Effector memory CD8-positive, alpha-beta T cell (primary cell): ENCODE measurements at regions not wholly inside any gene's neighbourhood (a gene's known extent, or its start where the extent isn't known, plus 50 kb on each side); places are given as distances from the start of the nearest gene placed in this dataset.
"Not testable (repeated sequence)": the region's sequence is repeated elsewhere in the genome, so short reads cannot be mapped to it uniquely, and the experiment has no call there.

Experiments
- ATAC-seq: fragments of 150-1000 bp; cut with Tn5 transposase; replicated peaks from 2 replicates; pipeline ENCODE4 v1.10.0; 2021; ENCODE audit warnings: mild to moderate bottlenecking, moderate library complexity
- DNase-seq, 3 experiments: peaks; one replicate each; pipeline ENCODE4 v3.0.0; 2021
- H3K27ac Mint-ChIP-seq, 2 donors: one replicate each; pipeline ENCODE4 v1.8.0; 2022; ENCODE audit warnings: mild to moderate bottlenecking in 2 of 2, mixed read lengths in 2 of 2, moderate library complexity in 2 of 2
- H3K27me3 Mint-ChIP-seq, 2 donors: one replicate each; pipeline ENCODE4 v1.8.0; 2022; ENCODE audit warnings: mixed read lengths in 2 of 2
- H3K36me3 Mint-ChIP-seq: one replicate; pipeline ENCODE4 v1.8.0; 2022; ENCODE audit warnings: mild to moderate bottlenecking, moderate library complexity, mixed read lengths; ENCODE audit not compliant: insufficient read depth
- H3K4me1 Mint-ChIP-seq, 2 donors: one replicate each; pipeline ENCODE4 v1.8.0; 2022; ENCODE audit warnings: low read depth in 2 of 2, mixed read lengths in 2 of 2
- H3K4me3 Mint-ChIP-seq, 2 donors: one replicate each; pipeline ENCODE4 v1.8.0; 2022; ENCODE audit warnings: mild to moderate bottlenecking in 2 of 2, mixed read lengths in 2 of 2, moderate library complexity in 2 of 2
- H3K9me3 Mint-ChIP-seq, 2 donors: one replicate each; pipeline ENCODE4 v1.8.0; 2022; ENCODE audit warnings: mixed read lengths in 2 of 2

- DNase-seq (no peak), ATAC-seq (no peak)
- Mint-ChIP-seq H3K9me3 (no peaks in the 10 kb centered on the region), H3K27me3 (peaks cover 0 to 7% of the 10 kb centered on the region in 2 donors), H3K36me3 (no peaks in the 10 kb centered on the region), H3K4me3 (no peak overlapping the region), H3K4me1 (no peaks in the 10 kb centered on the region), H3K27ac (no peak overlapping the region)
These were observed 60.9 kb upstream of the CYRIA start for GRCh38 chr2:16726577-16726976.

GRCh38 chr2:16726147-16726546, 60.5 kb upstream of the CYRIA start:
- Mint-ChIP-seq H3K4me3 (no peak overlapping the region), H3K4me1 (no peaks in the 10 kb centered on the region), H3K27me3 (peaks cover 0 to 7% of the 10 kb centered on the region in 2 donors), H3K9me3 (no peaks in the 10 kb centered on the region), H3K27ac (no peak overlapping the region), H3K36me3 (no peaks in the 10 kb centered on the region)
- DNase-seq (no peak), ATAC-seq (no peak)

GRCh38 chr2:16725549-16725948, 59.9 kb upstream of the CYRIA start:
- no peak for ATAC-seq
- H3K36me3 Mint-ChIP-seq = no peaks in the 10 kb centered on the region
- no peak for DNase-seq
- H3K27ac Mint-ChIP-seq = no peak overlapping the region
- H3K4me1 Mint-ChIP-seq = no peaks in the 10 kb centered on the region
- no peaks in the 10 kb centered on the region for H3K9me3 Mint-ChIP-seq
- no peak overlapping the region for H3K4me3 Mint-ChIP-seq
- peaks cover 0 to 7% of the 10 kb centered on the region in 2 donors for H3K27me3 Mint-ChIP-seq

- H3K36me3 Mint-ChIP-seq = no peaks in the 10 kb centered on the region
- ATAC-seq = no peak
These were observed 57.0 kb upstream of the CYRIA start for GRCh38 chr2:16722677-16723076.

GRCh38 chr2:16722126-16722525, 56.5 kb upstream of the CYRIA start:
- no peak for ATAC-seq
- no peaks in the 10 kb centered on the region for H3K36me3 Mint-ChIP-seq
- H3K9me3 Mint-ChIP-seq = no peaks in the 10 kb centered on the region
- no peak overlapping the region for H3K27ac Mint-ChIP-seq
- DNase-seq = no peak
- H3K27me3 Mint-ChIP-seq = peaks cover 6 to 7% of the 10 kb centered on the region in 2 donors
- H3K4me1 Mint-ChIP-seq = no peaks in the 10 kb centered on the region
- no peak overlapping the region for H3K4me3 Mint-ChIP-seq

More at GRCh38 chr2:16722677-16723076, 57.0 kb upstream of the CYRIA start:
- Mint-ChIP-seq H3K4me3 (no peak overlapping the region), H3K4me1 (no peaks in the 10 kb centered on the region), H3K9me3 (no peaks in the 10 kb centered on the region), H3K27ac (no peak overlapping the region), H3K27me3 (peaks cover under 1 to 7% of the 10 kb centered on the region in 2 donors)
- no peak for DNase-seq

GRCh38 chr2:16721529-16721928, 55.9 kb upstream of the CYRIA start:
- H3K36me3 Mint-ChIP-seq, H3K4me3 Mint-ChIP-seq, H3K4me1 Mint-ChIP-seq, H3K27ac Mint-ChIP-seq, DNase-seq, H3K9me3 Mint-ChIP-seq, ATAC-seq, H3K27me3 Mint-ChIP-seq: not testable (repeated sequence)

GRCh38 chr2:16720737-16721136, 55.1 kb upstream of the CYRIA start:
- not testable (repeated sequence) for H3K27ac Mint-ChIP-seq, H3K4me1 Mint-ChIP-seq, H3K9me3 Mint-ChIP-seq

GRCh38 chr2:16719485-16719808, 53.8 kb upstream of the CYRIA start:
- Mint-ChIP-seq H3K4me3 (no peak overlapping the region), H3K36me3 (no peaks in the 10 kb centered on the region), H3K9me3 (no peaks in the 10 kb centered on the region), H3K27me3 (peaks cover 0 to 7% of the 10 kb centered on the region in 2 donors), H3K27ac (no peak overlapping the region), H3K4me1 (no peaks in the 10 kb centered on the region)
- DNase-seq (no peak), ATAC-seq (no peak)

More at GRCh38 chr2:16720737-16721136, 55.1 kb upstream of the CYRIA start:
- DNase-seq, H3K27me3 Mint-ChIP-seq, H3K4me3 Mint-ChIP-seq, ATAC-seq, H3K36me3 Mint-ChIP-seq: not testable (repeated sequence)

GRCh38 chr2:16718576-16719484, 53.2 kb upstream of the CYRIA start:
- no peak for DNase-seq
- no peak for ATAC-seq
- no peak overlapping the region for H3K4me3 Mint-ChIP-seq
- no peaks in the 10 kb centered on the region for H3K4me1 Mint-ChIP-seq
- no peaks in the 10 kb centered on the region for H3K9me3 Mint-ChIP-seq
- no peak overlapping the region for H3K27ac Mint-ChIP-seq
- H3K27me3 Mint-ChIP-seq = peaks cover 0 to 7% of the 10 kb centered on the region in 2 donors
- no peaks in the 10 kb centered on the region for H3K36me3 Mint-ChIP-seq

- no peak for DNase-seq
- no peak overlapping the region for H3K27ac Mint-ChIP-seq
- no peaks in the 10 kb centered on the region for H3K4me1 Mint-ChIP-seq
- peaks cover 0 to 7% of the 10 kb centered on the region in 2 donors for H3K27me3 Mint-ChIP-seq
- H3K36me3 Mint-ChIP-seq = no peaks in the 10 kb centered on the region
- no peak overlapping the region for H3K4me3 Mint-ChIP-seq
- no peak for ATAC-seq
- H3K9me3 Mint-ChIP-seq = no peaks in the 10 kb centered on the region
These were observed 51.8 kb upstream of the CYRIA start for GRCh38 chr2:16717477-16717876.

- H3K4me1 Mint-ChIP-seq = no peaks in the 10 kb centered on the region
- no peak overlapping the region for H3K27ac Mint-ChIP-seq
- H3K4me3 Mint-ChIP-seq = no peak overlapping the region
- no peaks in the 10 kb centered on the region for H3K9me3 Mint-ChIP-seq
- H3K27me3 Mint-ChIP-seq = peaks cover 0 to 7% of the 10 kb centered on the region in 2 donors
- ATAC-seq (no peak), DNase-seq (no peak)
- H3K36me3 Mint-ChIP-seq = no peaks in the 10 kb centered on the region
These were observed 51.3 kb upstream of the CYRIA start for GRCh38 chr2:16716944-16717343.

GRCh38 chr2:16716024-16716423, 50.4 kb upstream of the CYRIA start:
- DNase-seq = no peak
- ATAC-seq = no peak
- Mint-ChIP-seq H3K27me3 (peaks cover 0 to 7% of the 10 kb centered on the region in 2 donors), H3K4me3 (no peak overlapping the region), H3K9me3 (no peaks in the 10 kb centered on the region), H3K4me1 (no peaks in the 10 kb centered on the region), H3K27ac (no peak overlapping the region), H3K36me3 (no peaks in the 10 kb centered on the region)
